ENCODE measurements at regions not wholly inside any gene's neighbourhood (a gene's known extent, or its start where the extent isn't known, plus 50 kb on each side); places are given as distances from the start of the nearest gene placed in this dataset.

DNA sequence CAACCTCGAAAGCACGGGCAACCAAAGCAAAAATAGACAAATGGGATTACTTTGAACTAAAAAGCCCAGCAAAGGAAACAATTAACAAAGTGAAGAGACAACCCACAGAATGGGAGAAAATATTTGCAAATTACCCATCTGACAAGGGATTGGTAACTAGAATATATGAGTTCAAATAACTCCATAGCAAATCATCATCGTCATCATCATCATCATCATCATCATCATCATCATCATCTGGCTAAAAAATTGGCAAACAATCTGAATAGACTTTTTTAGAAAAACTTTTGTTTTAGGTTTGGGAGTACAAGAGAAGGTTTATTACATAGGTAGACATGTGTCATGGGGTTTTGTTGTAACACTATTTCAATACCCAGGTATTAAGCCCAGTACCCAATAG, 1239.3 kb upstream of the FAM98A start:
- intact Hi-C loops (cut with DNase I) = no loop called here
- WGBS, 2 donors = 81 to 94% methylated on average over 3 of the region's 3 CpGs
- no peak for FAIRE-seq

GRCh38 chr2:34836361-34836760, 1237.3 kb upstream of the FAM98A start:
- no peak overlapping the region for H3K27ac ChIP-seq
- H3K4me3 ChIP-seq = no peak overlapping the region
- 71 to 87% methylated on average over 1 of the region's 1 CpG for WGBS, 2 donors
- H3K36me3 ChIP-seq = no peaks in the 10 kb centered on the region
- ATAC-seq = no peak
- no peaks in the 10 kb centered on the region for H3K27me3 ChIP-seq
- H3K9me3 ChIP-seq = no peaks in the 10 kb centered on the region
- TF ChIP-seq CTCF (IDR thresholded peaks at IDR 0.05) = no peak
- peaks cover 0 to 3% (median 0%) of the 10 kb centered on the region in 3 donors for H3K4me1 ChIP-seq
- intact Hi-C loops (cut with DNase I) = no loop called here
- no peak for DNase-seq
- FAIRE-seq = no peak

More for the DNA sequence above, 1239.3 kb upstream of the FAM98A start:
- H3K9me3 ChIP-seq = no peaks in the 10 kb centered on the region
- DNase-seq (no peak), ATAC-seq (no peak)
- no peaks in the 10 kb centered on the region for H3K4me1 ChIP-seq
- H3K27me3 ChIP-seq = no peaks in the 10 kb centered on the region
- H3K4me3 ChIP-seq = no peak overlapping the region
- H3K36me3 ChIP-seq = no peaks in the 10 kb centered on the region
- H3K27ac ChIP-seq = no peak overlapping the region
- TF ChIP-seq CTCF (IDR thresholded peaks at IDR 0.05) = no peak

DNA sequence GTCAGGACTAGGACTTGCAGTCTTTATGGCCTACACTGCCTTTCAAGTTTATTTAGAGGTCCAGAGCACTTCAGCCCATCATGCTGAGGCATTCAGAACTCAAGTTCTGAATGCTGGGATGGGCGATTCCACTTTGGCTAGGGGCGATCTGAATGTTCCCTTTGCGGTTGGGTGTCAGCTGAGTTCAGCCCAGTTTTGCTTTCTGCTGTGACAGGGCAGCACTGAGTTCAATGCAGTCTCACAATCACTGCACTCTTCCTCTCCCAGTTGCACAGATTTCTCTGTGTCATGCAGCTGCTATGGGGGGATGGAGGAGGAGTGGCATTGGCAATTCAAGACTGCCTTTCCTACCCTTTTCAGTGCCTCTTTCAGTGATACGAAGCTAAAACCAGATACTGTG, 1232.0 kb upstream of the FAM98A start:
- DNase-seq (no peak), FAIRE-seq (no peak), ATAC-seq (no peak)
- 88 to 89% methylated on average over 4 of the region's 4 CpGs for WGBS, 2 donors
- intact Hi-C loops (cut with DNase I) = no loop called here
- Histone ChIP-seq H3K9me3 (no peaks in the 10 kb centered on the region), H3K27me3 (no peaks in the 10 kb centered on the region), H3K4me3 (no peak overlapping the region), H3K36me3 (no peaks in the 10 kb centered on the region), H3K4me1 (peaks cover 0 to 3% (median 0%) of the 10 kb centered on the region in 3 donors), H3K27ac (no peak overlapping the region)
- TF ChIP-seq CTCF (IDR thresholded peaks at IDR 0.05) = no peak

- no peaks in the 10 kb centered on the region for H3K27me3 ChIP-seq
- H3K4me1 ChIP-seq = peaks cover 0 to 3% (median 0%) of the 10 kb centered on the region in 3 donors
- intact Hi-C loops (cut with DNase I) = no loop called here
- no peaks in the 10 kb centered on the region for H3K36me3 ChIP-seq
- no peak overlapping the region for H3K27ac ChIP-seq
- no peak for TF ChIP-seq CTCF (IDR thresholded peaks at IDR 0.05)
- DNase-seq (no peak), ATAC-seq (no peak), FAIRE-seq (no peak)
- H3K4me3 ChIP-seq = no peak overlapping the region
- no peaks in the 10 kb centered on the region for H3K9me3 ChIP-seq
These were observed 1229.4 kb upstream of the FAM98A start for GRCh38 chr2:34828481-34828880.

GRCh38 chr2:34827398-34827797, 1228.3 kb upstream of the FAM98A start:
- no peak overlapping the region for H3K4me3 ChIP-seq
- ATAC-seq (no peak), FAIRE-seq (no peak), DNase-seq (no peak)
- H3K4me1 ChIP-seq = peaks cover 0 to 3% (median 0%) of the 10 kb centered on the region in 3 donors
- 89 to 94% methylated on average over 1 of the region's 1 CpG for WGBS, 2 donors
- no peak overlapping the region for H3K27ac ChIP-seq
- H3K27me3 ChIP-seq = no peaks in the 10 kb centered on the region
- intact Hi-C loops (cut with DNase I) = no loop called here
- no peaks in the 10 kb centered on the region for H3K9me3 ChIP-seq
- no peak for TF ChIP-seq CTCF (IDR thresholded peaks at IDR 0.05)
- H3K36me3 ChIP-seq = no peaks in the 10 kb centered on the region
